IPS-15b (cell line): ENCODE measurements at regions not wholly inside any gene's neighbourhood (a gene's known extent, or its start where the extent isn't known, plus 50 kb on each side); places are given as distances from the start of the nearest gene placed in this dataset.
"Not testable (repeated sequence)": the region's sequence is repeated elsewhere in the genome, so short reads cannot be mapped to it uniquely, and the experiment has no call there.

Source experiments
- H3K27me3 ChIP-seq: one replicate; pipeline ENCODE4 v1.6.1; 2013; ENCODE audit warnings: low read length; ENCODE audit not compliant: control insufficient read depth, insufficient read depth
- H3K36me3 ChIP-seq: one replicate; pipeline ENCODE4 v1.6.1; 2013; ENCODE audit warnings: low read length; ENCODE audit not compliant: control insufficient read depth, insufficient read depth
- H3K4me1 ChIP-seq: one replicate; pipeline ENCODE4 v1.6.1; 2013; ENCODE audit warnings: mild to moderate bottlenecking, low read length; ENCODE audit not compliant: control insufficient read depth, insufficient read depth
- H3K4me3 ChIP-seq: one replicate; pipeline ENCODE4 v1.5.1; 2013; ENCODE audit warnings: low read depth, low read length
- H3K9ac ChIP-seq: one replicate; pipeline ENCODE4 v1.6.1; 2013; ENCODE audit warnings: low read depth, mild to moderate bottlenecking, low read length
- H3K9me3 ChIP-seq: one replicate; pipeline ENCODE4 v1.6.1; 2013; ENCODE audit warnings: mild to moderate bottlenecking, low read length; ENCODE audit not compliant: control insufficient read depth, insufficient read depth

DNA sequence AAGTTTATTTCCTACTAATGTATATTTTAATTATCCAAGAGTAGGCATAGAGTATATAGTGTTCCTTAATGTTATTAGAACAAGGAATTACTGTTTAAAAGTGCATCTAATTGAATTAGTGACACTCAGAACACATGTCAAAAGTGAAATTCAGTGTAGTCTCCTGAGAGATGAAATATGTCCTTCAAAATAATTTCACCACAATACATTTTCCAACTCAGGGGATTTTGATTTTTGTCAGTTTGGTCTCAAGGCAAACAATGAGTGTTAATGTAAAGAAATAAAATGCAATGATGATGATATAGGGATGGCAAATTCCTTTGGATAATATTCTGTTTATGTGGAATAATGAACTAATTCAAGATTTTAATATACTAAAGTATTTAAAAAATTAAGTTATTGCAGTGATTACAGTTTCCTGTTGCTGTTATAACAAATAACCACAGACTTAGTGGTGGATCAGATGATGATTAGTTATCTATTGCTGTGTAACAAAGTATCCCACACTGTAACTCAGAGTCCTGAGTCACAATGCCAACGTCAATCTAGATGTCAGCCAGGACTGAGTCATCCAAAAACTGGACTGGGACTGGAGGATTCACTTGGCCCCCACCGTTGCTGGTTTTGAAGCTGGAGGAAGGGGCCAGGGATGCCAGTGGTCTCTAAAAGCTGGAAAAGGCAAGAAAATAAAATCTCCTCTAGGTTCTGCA lies 148.0 kb upstream of the SLC7A11 start:
- Histone ChIP-seq H3K4me3 (no peak overlapping the region), H3K4me1 (no peaks in the 10 kb centered on the region)

DNA sequence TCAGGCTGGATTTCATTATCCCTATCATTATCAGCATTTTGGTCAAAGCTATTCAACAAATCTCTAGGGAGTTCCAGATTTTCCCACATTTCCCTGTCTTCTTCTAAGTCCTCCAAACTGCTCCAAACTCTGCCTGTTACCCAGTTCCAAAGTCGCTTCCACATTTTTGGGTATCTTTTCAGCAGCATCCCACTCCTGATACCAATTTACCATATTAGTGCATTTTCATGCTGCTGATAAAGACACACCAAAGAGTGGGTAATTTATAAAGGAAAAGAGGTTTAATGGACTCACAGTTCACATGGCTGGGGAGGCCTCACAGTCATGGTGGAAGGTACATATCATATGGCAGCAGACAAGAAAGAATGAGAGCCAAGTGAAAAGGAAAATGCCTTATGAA lies 132.8 kb upstream of the SLC7A11 start:
- peaks cover 2% of the 10 kb centered on the region for H3K9me3 ChIP-seq
- no peaks in the 10 kb centered on the region for H3K27me3 ChIP-seq
- no peak overlapping the region for H3K4me3 ChIP-seq
- no peak overlapping the region for H3K9ac ChIP-seq
- no peaks in the 10 kb centered on the region for H3K36me3 ChIP-seq
- H3K4me1 ChIP-seq = no peaks in the 10 kb centered on the region

More for the DNA sequence above, 148.0 kb upstream of the SLC7A11 start:
- H3K9me3 ChIP-seq = no peaks in the 10 kb centered on the region
- no peaks in the 10 kb centered on the region for H3K27me3 ChIP-seq
- H3K36me3 ChIP-seq = no peaks in the 10 kb centered on the region
- no peak overlapping the region for H3K9ac ChIP-seq

DNA sequence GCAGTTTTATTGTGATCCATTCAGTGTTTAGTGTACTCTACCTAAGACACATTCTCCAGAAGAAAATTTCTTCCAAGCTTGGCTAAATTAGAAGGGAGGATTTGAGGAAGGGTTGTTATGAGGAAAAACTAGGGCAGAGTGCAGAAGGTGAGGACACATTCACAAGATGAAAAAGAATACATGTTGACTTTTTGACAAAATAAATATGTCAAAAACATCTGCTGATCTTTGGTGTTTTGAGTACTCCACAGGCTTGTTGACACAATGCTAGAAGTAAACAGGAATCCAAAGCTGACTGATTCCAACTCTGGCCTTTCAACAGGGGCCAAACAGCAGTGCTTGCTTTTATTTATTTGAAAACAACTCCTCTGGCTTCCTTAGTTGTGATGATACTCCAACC lies 125.8 kb upstream of the SLC7A11 start:
- Histone ChIP-seq H3K9me3 (no peaks in the 10 kb centered on the region), H3K4me1 (no peaks in the 10 kb centered on the region), H3K36me3 (no peaks in the 10 kb centered on the region), H3K4me3 (no peak overlapping the region), H3K27me3 (no peaks in the 10 kb centered on the region), H3K9ac (no peak overlapping the region)

DNA sequence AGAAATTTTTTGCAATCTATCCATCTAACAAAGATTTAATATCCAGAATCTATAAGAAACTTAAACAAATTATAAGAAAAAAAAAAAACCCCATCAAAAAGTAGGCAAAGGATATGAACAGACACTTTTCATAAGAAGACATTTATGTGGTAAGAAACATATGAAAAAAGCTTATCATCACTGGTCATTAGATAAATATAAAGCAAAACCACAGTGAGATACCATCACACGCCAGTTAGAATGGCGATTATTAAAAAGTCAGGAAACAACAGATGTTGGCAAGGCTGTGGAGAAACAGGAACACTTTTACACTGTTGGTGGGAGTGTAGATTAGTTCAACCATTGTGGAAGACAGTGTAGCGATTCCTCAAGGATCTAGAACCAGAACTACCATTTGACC lies 110.3 kb upstream of the SLC7A11 start:
- H3K4me3 ChIP-seq, H3K9me3 ChIP-seq, H3K4me1 ChIP-seq, H3K27me3 ChIP-seq, H3K9ac ChIP-seq, H3K36me3 ChIP-seq: not testable (repeated sequence)

DNA sequence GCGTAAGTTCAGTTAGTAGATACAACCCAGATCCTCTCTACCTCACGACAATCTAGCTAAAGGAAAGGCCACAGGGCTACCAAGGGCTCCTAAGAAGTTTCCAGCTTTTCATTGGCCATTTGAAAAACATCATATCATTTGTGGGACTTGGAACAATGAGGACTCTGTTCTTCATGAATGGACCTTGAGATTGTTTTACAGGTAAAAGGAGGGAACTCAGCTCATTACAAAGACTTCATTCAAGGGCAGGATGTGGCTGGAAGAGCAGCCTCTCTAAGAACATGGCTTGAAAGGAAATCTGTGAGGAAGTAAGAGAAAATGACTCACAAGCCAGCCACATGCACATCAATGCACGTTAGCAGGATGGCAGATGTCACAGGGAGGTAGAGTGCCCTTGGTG lies 105.9 kb upstream of the SLC7A11 start:
- Histone ChIP-seq H3K4me1 (no peaks in the 10 kb centered on the region), H3K36me3 (no peaks in the 10 kb centered on the region), H3K4me3 (no peak overlapping the region), H3K9me3 (no peaks in the 10 kb centered on the region), H3K27me3 (no peaks in the 10 kb centered on the region), H3K9ac (no peak overlapping the region)

DNA sequence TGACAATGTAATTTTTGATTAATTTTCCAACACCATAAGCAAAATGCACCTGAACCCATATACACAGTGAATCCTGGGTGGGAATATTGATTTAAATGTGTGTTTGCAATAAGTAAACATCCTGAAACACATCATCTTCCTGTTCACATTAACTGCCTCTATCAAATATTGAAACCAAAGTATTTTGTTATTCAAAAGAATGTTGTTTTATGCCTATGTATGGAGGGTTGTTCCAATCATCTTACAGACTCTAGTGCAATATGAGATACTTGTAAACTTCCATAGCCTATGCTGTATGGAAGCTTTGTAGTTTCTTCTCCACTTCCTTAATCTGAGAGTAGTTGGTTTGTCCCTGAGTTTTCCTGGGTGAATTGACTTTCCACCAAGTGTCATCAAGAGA lies 105.4 kb upstream of the SLC7A11 start:
- Histone ChIP-seq H3K27me3 (no peaks in the 10 kb centered on the region), H3K9me3 (no peaks in the 10 kb centered on the region), H3K4me1 (no peaks in the 10 kb centered on the region), H3K9ac (no peak overlapping the region), H3K36me3 (no peaks in the 10 kb centered on the region), H3K4me3 (no peak overlapping the region)

DNA sequence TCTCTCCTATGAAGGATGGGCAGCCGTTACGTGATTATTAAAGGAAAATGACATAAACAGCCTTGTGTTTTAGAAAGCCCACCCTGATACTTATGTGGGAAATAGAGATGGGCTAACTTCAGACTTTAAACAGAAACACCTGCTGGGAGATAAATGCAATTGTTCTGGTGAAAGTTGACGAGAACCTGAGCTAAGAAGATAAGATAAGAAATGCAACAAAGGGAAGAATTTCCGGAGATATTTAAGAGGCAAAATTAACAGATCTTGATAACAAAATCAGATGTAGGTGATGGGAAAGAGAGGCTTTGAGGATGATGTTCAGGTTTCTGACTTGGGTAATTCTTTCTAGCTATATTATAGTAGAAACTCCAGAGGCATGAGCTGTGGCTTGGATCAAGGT lies 102.7 kb upstream of the SLC7A11 start:
- no peaks in the 10 kb centered on the region for H3K4me1 ChIP-seq
- no peaks in the 10 kb centered on the region for H3K36me3 ChIP-seq
- no peaks in the 10 kb centered on the region for H3K27me3 ChIP-seq
- no peak overlapping the region for H3K9ac ChIP-seq
- H3K4me3 ChIP-seq = no peak overlapping the region
- H3K9me3 ChIP-seq = no peaks in the 10 kb centered on the region

DNA sequence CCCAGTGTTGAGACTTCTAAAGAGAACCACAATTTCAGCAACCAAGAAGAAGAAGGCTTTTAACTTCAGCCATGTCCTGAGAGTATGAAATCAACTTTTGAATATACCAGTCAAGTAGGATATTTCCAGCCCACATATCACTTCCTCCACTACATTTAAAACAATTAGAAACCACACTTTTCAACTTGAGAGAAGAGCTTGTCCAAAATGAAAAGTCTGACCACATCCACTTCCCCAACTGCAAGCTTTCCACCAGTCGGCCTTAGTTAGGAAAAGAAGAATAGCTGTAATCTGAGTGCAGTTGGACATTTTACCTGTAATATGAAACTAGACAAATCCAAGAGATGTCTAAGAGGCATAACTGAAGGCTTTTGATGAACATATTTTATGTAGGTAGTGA lies 101.9 kb upstream of the SLC7A11 start:
- no peaks in the 10 kb centered on the region for H3K4me1 ChIP-seq
- H3K9me3 ChIP-seq = no peaks in the 10 kb centered on the region
- no peak overlapping the region for H3K9ac ChIP-seq
- no peak overlapping the region for H3K4me3 ChIP-seq
- H3K36me3 ChIP-seq = no peaks in the 10 kb centered on the region
- no peaks in the 10 kb centered on the region for H3K27me3 ChIP-seq

DNA sequence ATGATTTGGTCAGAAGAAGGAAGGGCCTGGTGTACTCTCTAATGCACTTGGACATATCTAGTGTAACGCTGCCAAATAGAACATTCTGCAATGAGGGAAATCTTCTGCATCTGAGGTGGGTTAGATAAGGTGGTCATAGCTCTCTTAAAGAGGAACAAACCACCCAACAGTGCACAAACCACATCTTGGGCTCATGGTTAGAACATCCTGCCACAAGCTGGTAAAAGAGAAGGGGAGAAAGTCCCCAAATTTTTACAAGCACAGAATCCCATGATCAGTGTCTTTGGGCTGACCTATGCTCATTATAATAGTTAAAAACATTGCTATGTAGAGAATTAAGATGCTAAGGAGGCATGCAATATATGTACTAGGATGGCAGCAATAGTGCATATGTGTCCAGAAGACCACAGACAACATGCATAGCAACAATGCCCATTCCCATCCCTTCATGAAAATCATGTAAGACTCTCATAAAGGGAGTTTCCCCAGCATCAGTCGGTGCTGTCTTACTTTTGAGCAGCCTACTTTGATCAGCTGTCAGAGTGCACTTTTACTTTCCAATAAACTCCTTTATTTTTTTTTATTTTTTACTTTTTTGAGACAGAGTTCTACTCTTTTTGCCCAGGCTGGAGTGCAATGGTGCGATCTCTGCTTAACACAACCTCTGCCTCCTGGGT lies 99.7 kb upstream of the SLC7A11 start:
- H3K27me3 ChIP-seq = no peaks in the 10 kb centered on the region
- H3K9ac ChIP-seq = no peak overlapping the region
- H3K4me3 ChIP-seq = no peak overlapping the region
- H3K36me3 ChIP-seq = no peaks in the 10 kb centered on the region
- H3K9me3 ChIP-seq = no peaks in the 10 kb centered on the region
- no peaks in the 10 kb centered on the region for H3K4me1 ChIP-seq

DNA sequence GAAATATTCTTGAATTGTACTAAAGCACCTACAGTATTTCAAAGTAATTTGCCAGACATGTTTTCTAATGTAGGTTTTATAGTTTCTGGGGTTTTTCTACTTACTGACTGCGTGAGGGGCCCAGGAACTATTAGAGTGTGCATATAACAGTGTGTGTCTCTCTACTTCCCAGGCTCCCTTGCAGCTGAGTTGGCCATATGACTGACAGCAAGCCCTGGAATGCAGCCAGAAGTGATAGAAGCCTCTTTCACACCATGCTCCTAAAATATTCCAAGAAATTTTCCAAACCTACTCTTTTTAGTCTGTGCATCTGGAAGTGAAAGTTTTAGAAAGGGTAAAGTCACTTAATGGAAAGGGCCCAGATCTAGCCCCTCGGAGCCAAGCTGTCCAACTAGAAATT lies 96.7 kb upstream of the SLC7A11 start:
- no peaks in the 10 kb centered on the region for H3K27me3 ChIP-seq
- H3K4me3 ChIP-seq = no peak overlapping the region
- H3K36me3 ChIP-seq = no peaks in the 10 kb centered on the region
- H3K9me3 ChIP-seq = no peaks in the 10 kb centered on the region
- H3K4me1 ChIP-seq = no peaks in the 10 kb centered on the region
- no peak overlapping the region for H3K9ac ChIP-seq

DNA sequence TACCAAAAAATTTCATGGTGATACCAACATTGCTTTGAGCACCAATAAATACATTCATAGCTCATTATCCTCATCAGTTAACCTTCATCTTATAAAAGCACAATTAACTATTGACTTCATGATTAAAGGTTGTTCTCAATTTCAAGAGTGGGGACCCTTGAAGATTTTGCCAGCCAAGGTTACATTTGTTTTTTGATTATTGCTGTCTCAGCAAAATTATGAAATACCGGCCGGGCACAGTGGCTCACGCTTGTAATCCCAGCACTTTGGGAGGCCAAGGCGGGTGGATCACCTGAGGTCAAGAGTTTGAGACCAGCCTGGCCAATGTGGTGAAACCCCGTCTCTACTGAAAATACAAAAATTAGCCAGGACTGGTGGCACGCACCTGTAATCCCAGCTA lies 96.1 kb upstream of the SLC7A11 start:
- H3K4me1 ChIP-seq, H3K4me3 ChIP-seq, H3K36me3 ChIP-seq, H3K9me3 ChIP-seq, H3K9ac ChIP-seq, H3K27me3 ChIP-seq: not testable (repeated sequence)

DNA sequence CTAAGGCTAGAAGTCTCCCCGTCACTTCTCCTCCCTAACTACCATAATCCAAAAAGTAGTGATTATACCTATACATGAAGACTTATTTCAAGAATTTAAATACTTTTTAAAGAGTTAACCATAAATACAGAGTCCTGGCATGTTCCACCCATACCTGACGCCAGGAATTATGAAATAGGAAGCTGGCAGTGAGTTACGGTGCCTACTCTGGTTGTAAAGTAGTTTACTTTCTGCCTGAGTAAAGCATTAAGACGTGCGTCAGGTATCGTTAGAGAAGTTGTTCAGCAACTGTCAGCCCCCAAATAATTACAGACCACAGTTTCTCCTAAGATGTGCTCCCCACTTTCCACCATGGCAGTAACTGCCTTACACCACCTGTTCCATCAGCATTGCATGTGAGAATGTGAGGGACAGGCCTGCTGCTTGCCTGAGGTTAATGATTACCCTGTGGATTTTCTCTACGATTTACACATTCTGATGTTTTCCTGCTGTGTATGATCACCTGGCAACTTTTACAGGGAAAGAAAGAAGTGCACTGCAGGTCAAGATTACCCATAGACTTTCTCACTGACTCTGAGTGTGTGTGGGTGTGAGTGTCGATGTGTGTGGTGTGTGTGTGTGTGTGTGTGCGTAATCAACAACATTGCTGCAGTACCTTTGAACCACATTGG lies 92.3 kb upstream of the SLC7A11 start:
- no peaks in the 10 kb centered on the region for H3K27me3 ChIP-seq
- H3K4me1 ChIP-seq = no peaks in the 10 kb centered on the region
- H3K4me3 ChIP-seq = no peak overlapping the region
- no peaks in the 10 kb centered on the region for H3K9me3 ChIP-seq
- H3K36me3 ChIP-seq = no peaks in the 10 kb centered on the region
- no peak overlapping the region for H3K9ac ChIP-seq
